Natural killer cell (primary cell): ENCODE measurements at regions not wholly inside any gene's neighbourhood (a gene's known extent, or its start where the extent isn't known, plus 50 kb on each side); places are given as distances from the start of the nearest gene placed in this dataset.
"Not testable (repeated sequence)": the region's sequence is repeated elsewhere in the genome, so short reads cannot be mapped to it uniquely, and the experiment has no call there.

ENCODE experiments used
- ATAC-seq, 3 donors: fragments of 150-1000 bp in 2 of 3; fragments of 200-7000 bp in 1 of 3; cut with Tn5 transposase; 1 replicate in 1 of 3; 2 replicates in 2 of 3; pipeline ENCODE4 v1.10.0; 2021; ENCODE audit warnings: mild to moderate bottlenecking in 2 of 3, moderate library complexity in 2 of 3
- DNase-seq, 2 donors: peaks; one replicate each; pipeline versions ENCODE4 v3.0.0 to v3.0.0-alpha.2; 2013 to 2021; ENCODE audit warnings: mixed read lengths in 1 of 2
- H3K27ac ChIP-seq: one replicate; pipeline ENCODE4 v1.5.1; 2013; ENCODE audit warnings: mild to moderate bottlenecking, low read length
- H3K27me3 ChIP-seq: one replicate; pipeline ENCODE4 v1.6.1; 2013; ENCODE audit warnings: low read length; ENCODE audit not compliant: control insufficient read depth, insufficient read depth
- H3K36me3 ChIP-seq: one replicate; pipeline ENCODE4 v1.6.1; 2013; ENCODE audit warnings: low read length; ENCODE audit not compliant: control insufficient read depth, insufficient read depth
- H3K4me1 ChIP-seq: one replicate; pipeline ENCODE4 v1.6.1; 2013; ENCODE audit warnings: low read length; ENCODE audit not compliant: control insufficient read depth, insufficient read depth
- H3K4me3 ChIP-seq: one replicate; pipeline ENCODE4 v1.5.1; 2013; ENCODE audit warnings: low read length
- H3K9me3 ChIP-seq: one replicate; pipeline ENCODE4 v1.6.1; 2013; ENCODE audit warnings: low read length; ENCODE audit not compliant: control insufficient read depth, insufficient read depth
- H3K27ac Mint-ChIP-seq, 2 donors: one replicate each; pipeline ENCODE4 v1.8.0; 2022; ENCODE audit warnings: mild to moderate bottlenecking in 2 of 2, mixed read lengths in 2 of 2, moderate library complexity in 1 of 2
- H3K27me3 Mint-ChIP-seq, 2 donors: one replicate each; pipeline ENCODE4 v1.8.0; 2022; ENCODE audit warnings: low read depth in 2 of 2, mixed read lengths in 2 of 2
- H3K36me3 Mint-ChIP-seq: one replicate; pipeline ENCODE4 v1.8.0; 2022; ENCODE audit warnings: mixed read lengths
- H3K4me1 Mint-ChIP-seq, 2 donors: one replicate each; pipeline ENCODE4 v1.8.0; 2022; ENCODE audit warnings: mixed read lengths in 2 of 2
- H3K4me3 Mint-ChIP-seq: one replicate; pipeline ENCODE4 v1.8.0; 2022; ENCODE audit warnings: mild to moderate bottlenecking, moderate library complexity, mixed read lengths
- H3K9me3 Mint-ChIP-seq, 2 donors: one replicate each; pipeline ENCODE4 v1.8.0; 2022; ENCODE audit warnings: mixed read lengths in 2 of 2
- WGBS: methylation state at CpG from one replicate; pipeline ENCODE4 v1.1.7; 2013; ENCODE audit warnings: missing lambda C conversion rate; ENCODE audit not compliant: insufficient coverage; 5-methylcytosine and 5-hydroxymethylcytosine counted together
- intact Hi-C: fragments of 100-400 bp; cut with micrococcal nuclease; formaldehyde crosslinking; loops from one replicate; pipeline ENCODE4 v1.14.2; 2022
- TF ChIP-seq, protein P1 (sequence below): fragments of 200-600 bp; IDR thresholded peaks from one replicate; pipeline ENCODE4 v1.8.0; 2022; ENCODE audit warnings: antibody characterized with exemption

DNA sequence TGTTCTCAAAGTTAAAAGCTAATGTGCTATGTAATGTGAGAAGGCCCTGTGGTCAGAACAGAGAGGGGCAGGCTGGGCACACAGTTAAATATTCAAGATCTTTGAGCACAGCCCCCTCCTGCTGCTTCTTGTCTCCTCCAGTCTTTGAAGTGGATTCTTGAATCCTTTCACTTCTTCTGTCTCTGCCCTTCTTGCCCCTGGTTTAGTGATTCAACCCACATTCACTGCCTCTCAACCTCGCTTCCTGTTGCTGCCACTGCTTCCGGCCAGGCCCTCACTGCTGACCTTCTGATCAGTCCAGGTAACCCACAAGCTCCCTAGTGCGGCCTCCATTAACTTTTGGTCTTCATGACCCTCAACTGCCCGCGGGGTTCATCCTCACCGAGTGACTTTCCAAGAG is 417.3 kb upstream of the NOX3 start:
- Histone ChIP-seq H3K4me1 (peaks cover 3% of the 10 kb centered on the region), H3K4me3 (no peak overlapping the region), H3K36me3 (no peaks in the 10 kb centered on the region), H3K27me3 (no peaks in the 10 kb centered on the region), H3K27ac (no peak overlapping the region), H3K9me3 (no peaks in the 10 kb centered on the region)
- no peak overlapping the region for H3K27ac Mint-ChIP-seq
- H3K36me3 Mint-ChIP-seq: no peaks in the 10 kb centered on the region
- DNase-seq: no peak
- ATAC-seq: no peak
- intact Hi-C loops: no loop called here
- WGBS: 44% methylated on average over 6 of the region's 6 CpGs
- TF ChIP-seq, protein P1, sequence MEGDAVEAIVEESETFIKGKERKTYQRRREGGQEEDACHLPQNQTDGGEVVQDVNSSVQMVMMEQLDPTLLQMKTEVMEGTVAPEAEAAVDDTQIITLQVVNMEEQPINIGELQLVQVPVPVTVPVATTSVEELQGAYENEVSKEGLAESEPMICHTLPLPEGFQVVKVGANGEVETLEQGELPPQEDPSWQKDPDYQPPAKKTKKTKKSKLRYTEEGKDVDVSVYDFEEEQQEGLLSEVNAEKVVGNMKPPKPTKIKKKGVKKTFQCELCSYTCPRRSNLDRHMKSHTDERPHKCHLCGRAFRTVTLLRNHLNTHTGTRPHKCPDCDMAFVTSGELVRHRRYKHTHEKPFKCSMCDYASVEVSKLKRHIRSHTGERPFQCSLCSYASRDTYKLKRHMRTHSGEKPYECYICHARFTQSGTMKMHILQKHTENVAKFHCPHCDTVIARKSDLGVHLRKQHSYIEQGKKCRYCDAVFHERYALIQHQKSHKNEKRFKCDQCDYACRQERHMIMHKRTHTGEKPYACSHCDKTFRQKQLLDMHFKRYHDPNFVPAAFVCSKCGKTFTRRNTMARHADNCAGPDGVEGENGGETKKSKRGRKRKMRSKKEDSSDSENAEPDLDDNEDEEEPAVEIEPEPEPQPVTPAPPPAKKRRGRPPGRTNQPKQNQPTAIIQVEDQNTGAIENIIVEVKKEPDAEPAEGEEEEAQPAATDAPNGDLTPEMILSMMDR: no peak
- H3K9me3 Mint-ChIP-seq: peaks cover 0 to 2% of the 10 kb centered on the region in 2 donors
- peaks cover 7% of the 10 kb centered on the region in 2 donors for H3K4me1 Mint-ChIP-seq
- no peaks in the 10 kb centered on the region for H3K27me3 Mint-ChIP-seq
- H3K4me3 Mint-ChIP-seq: no peak overlapping the region

DNA sequence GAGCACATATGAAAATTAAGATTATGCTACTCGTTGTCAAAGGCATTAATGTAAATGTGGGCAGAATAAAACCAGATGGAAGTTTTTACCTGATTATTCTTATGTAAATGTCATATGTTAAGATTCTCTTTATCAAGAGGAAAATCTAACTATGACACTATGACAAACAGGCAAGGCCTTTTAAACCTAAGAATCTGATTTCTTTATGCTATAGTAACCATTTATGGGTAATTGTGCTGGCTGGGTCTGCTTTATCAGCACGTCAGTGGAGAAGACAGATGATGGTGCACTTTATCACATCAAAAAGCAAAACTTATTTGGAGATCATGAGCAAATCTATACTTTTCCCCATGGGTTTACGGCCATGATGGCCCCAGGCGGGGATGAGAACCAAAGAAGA is 412.0 kb upstream of the NOX3 start:
- no peak overlapping the region for H3K27ac ChIP-seq
- WGBS: 97% methylated on average over 3 of the region's 4 CpGs
- ATAC-seq (no peak), DNase-seq (no peak)
- peaks cover 0 to under 1% of the 10 kb centered on the region in 2 donors for H3K4me1 Mint-ChIP-seq
- no peak overlapping the region for H3K4me3 ChIP-seq
- peaks cover 4% of the 10 kb centered on the region in 2 donors for H3K9me3 Mint-ChIP-seq
- no peaks in the 10 kb centered on the region for H3K27me3 Mint-ChIP-seq
- intact Hi-C loops: no loop called here
- H3K4me1 ChIP-seq: peaks cover 3% of the 10 kb centered on the region
- TF ChIP-seq, protein P1: no peak
- H3K27ac Mint-ChIP-seq: no peak overlapping the region
- H3K36me3 ChIP-seq: no peaks in the 10 kb centered on the region
- no peaks in the 10 kb centered on the region for H3K36me3 Mint-ChIP-seq
- no peak overlapping the region for H3K4me3 Mint-ChIP-seq
- H3K9me3 ChIP-seq: no peaks in the 10 kb centered on the region
- no peaks in the 10 kb centered on the region for H3K27me3 ChIP-seq

DNA sequence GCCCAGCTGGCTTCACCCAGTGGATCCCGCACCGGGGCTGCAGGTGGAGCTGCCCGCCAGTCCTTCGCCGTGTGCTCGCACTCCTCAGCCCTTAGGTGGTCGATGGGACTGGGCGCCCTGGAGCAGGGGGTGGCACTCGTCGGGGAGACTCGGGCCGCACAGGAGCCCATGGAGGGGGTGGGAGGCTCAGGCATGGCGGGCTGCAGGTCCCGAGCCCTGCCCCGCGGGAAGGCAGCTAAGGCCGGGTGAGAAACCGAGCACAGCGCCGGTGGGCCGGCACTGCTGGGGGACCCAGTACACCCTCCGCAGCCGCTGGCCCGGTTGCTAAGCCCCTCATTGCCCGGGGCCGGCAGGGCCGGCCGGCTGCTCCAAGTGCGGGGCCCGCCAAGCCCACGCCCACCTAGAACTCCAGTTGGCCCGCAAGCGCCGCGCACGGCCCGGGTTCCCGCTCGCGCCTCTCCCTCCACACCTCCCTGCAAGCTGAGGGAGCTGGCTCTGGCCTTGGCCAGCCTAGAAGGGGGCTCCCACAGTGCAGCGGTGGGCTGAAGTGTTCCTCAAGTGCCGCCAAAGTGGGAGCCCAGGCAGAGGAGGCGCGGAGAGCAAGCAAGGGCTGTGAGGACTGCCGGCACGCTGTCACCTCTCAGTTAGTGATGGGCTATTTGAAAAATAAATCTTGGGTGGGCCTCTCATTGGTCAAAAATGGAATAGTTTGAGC is 411.2 kb upstream of the NOX3 start:
- intact Hi-C loops: not testable (repeated sequence)
- whole genome bisulfite sequencing: 96% methylated on average over 44 of the region's 46 CpGs

DNA sequence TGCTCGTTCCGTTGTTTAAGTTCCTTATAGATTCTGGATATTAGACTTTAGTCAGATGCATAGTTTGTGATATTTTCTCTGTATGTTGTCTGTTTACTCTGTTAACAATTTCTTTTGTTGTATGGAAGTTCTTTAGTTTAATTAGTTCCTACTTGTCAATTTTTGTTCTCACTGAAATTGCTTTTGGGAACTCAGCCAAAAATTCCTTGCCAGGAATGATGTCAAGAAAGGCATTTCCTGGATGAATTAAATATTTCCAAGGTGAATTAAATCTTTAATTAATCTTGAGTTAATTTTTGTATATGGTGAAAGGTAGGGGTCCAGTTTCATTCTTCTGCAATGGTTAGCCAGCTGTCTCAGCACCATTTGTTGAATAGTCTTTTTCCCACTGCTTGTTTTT is 406.2 kb upstream of the NOX3 start:
- no peak for ATAC-seq
- H3K36me3 ChIP-seq: no peaks in the 10 kb centered on the region
- 100% methylated on average over 2 of the region's 2 CpGs for WGBS
- Mint-ChIP-seq H3K27ac (no peak overlapping the region), H3K9me3 (peaks cover 9 to 17% of the 10 kb centered on the region in 2 donors), H3K4me3 (no peak overlapping the region), H3K4me1 (no peaks in the 10 kb centered on the region), H3K36me3 (no peaks in the 10 kb centered on the region), H3K27me3 (no peaks in the 10 kb centered on the region)
- H3K27me3 ChIP-seq: no peaks in the 10 kb centered on the region
- no peak for DNase-seq
- H3K9me3 ChIP-seq: no peaks in the 10 kb centered on the region
- intact Hi-C loops: no loop called here
- H3K4me3 ChIP-seq: no peak overlapping the region
- H3K27ac ChIP-seq: no peak overlapping the region
- H3K4me1 ChIP-seq: no peaks in the 10 kb centered on the region
- TF ChIP-seq, protein P1: no peak

More for the DNA sequence above, 411.2 kb upstream of the NOX3 start:
- H3K27ac ChIP-seq, H3K27ac Mint-ChIP-seq, H3K9me3 ChIP-seq, H3K27me3 Mint-ChIP-seq, H3K27me3 ChIP-seq, DNase-seq, H3K4me3 ChIP-seq, H3K9me3 Mint-ChIP-seq, H3K4me3 Mint-ChIP-seq, H3K36me3 Mint-ChIP-seq, H3K4me1 ChIP-seq, H3K4me1 Mint-ChIP-seq, H3K36me3 ChIP-seq, ATAC-seq: not testable (repeated sequence)

DNA sequence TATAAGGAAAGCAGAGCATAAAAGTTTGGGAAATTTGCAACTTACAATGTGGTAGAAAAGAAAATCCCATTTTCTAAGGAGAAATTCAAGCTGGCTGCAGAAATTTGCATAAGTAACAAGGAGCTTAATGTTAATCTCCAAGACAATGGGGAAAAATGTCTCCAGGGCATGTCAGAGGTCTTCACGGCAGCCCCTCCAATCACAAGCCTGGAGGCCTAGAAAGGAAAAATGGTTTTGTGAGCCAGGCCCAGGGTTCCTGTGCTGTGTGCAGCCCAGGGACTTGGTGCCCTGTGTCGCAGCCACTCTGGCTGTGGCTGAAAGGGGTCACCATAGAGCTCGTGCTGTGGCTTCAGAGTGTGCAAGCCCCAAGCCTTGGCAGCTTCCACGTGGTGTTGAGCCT is 403.3 kb upstream of the NOX3 start:
- H3K27ac ChIP-seq, H3K9me3 ChIP-seq, H3K36me3 ChIP-seq, H3K27ac Mint-ChIP-seq, H3K4me1 ChIP-seq, H3K4me1 Mint-ChIP-seq, H3K4me3 ChIP-seq, H3K27me3 Mint-ChIP-seq, intact Hi-C loops, H3K27me3 ChIP-seq, ATAC-seq, H3K36me3 Mint-ChIP-seq, DNase-seq, H3K4me3 Mint-ChIP-seq: not testable (repeated sequence)
- WGBS: 89% methylated on average over 4 of the region's 4 CpGs
- peaks cover 9 to 17% of the 10 kb centered on the region in 2 donors for H3K9me3 Mint-ChIP-seq
